OCI-LY7 (cell line): ENCODE measurements at regions not wholly inside any gene's neighbourhood (a gene's known extent, or its start where the extent isn't known, plus 50 kb on each side); places are given as distances from the start of the nearest gene placed in this dataset.

Source experiments
- BruUV-seq: library from RNA; stranded (reverse); fragments of 400-500 nt; replicated peaks from 2 replicates; lab custom pipeline; 2021; lab: Mats Ljungman, UMichigan
- CTCF ChIA-PET: fragments of 300-600 bp; sonication (Branson Sonifier 250); formaldehyde crosslinking; loops from one replicate; lab custom pipeline; 2022; ENCODE audit warnings: antibody characterized with exemption; ENCODE audit not compliant: unreplicated experiment; lab: Charles Lee
- POLR2A ChIA-PET: fragments of 300-600 bp; sonication (Branson Sonifier 250); formaldehyde crosslinking; loops from one replicate; lab custom pipeline; 2022; ENCODE audit warnings: antibody characterized with exemption; lab: Charles Lee
- DNase-seq: peaks from one replicate; pipeline ENCODE4 v3.0.0-alpha.2; 2015; ENCODE audit warnings: low spot score
- H2AFZ ChIP-seq: fragments of 200-600 bp; sonication (generic), shearing (Covaris generic); 2 replicates; pipeline ENCODE4 v1.6.1; 2014; ENCODE audit warnings: mild to moderate bottlenecking, antibody characterized with exemption, low read length, moderate library complexity
- H3K27ac ChIP-seq: fragments of 200-600 bp; sonication (generic); 2 replicates; pipeline ENCODE4 v1.5.1; 2014; ENCODE audit warnings: mixed run types, low read depth, mild to moderate bottlenecking, moderate library complexity, low read length, inconsistent platforms; ENCODE audit not compliant: poor library complexity, severe bottlenecking
- H3K36me3 ChIP-seq: fragments of 200-600 bp; sonication (generic); 2 replicates; pipeline ENCODE4 v1.6.1; 2014; ENCODE audit warnings: mild to moderate bottlenecking, antibody characterized with exemption, low read length, moderate library complexity, mixed read lengths; ENCODE audit not compliant: insufficient read depth
- H3K4me1 ChIP-seq: fragments of 200-600 bp; sonication (generic); 2 replicates; pipeline ENCODE4 v1.5.1; 2014; ENCODE audit warnings: mild to moderate bottlenecking, low read length; ENCODE audit not compliant: insufficient read depth, poor library complexity, severe bottlenecking
- H3K4me2 ChIP-seq: fragments of 200-600 bp; sonication (generic); 2 replicates; pipeline ENCODE4 v1.6.1; 2014; ENCODE audit warnings: mild to moderate bottlenecking, low read length
- H3K4me3 ChIP-seq: fragments of 200-600 bp; sonication (generic); 2 replicates; pipeline ENCODE4 v1.5.1; 2014; ENCODE audit warnings: mild to moderate bottlenecking, low read depth, low read length; ENCODE audit not compliant: poor library complexity, severe bottlenecking
- H3K79me2 ChIP-seq: fragments of 200-600 bp; sonication (generic); 2 replicates; pipeline ENCODE4 v1.6.1; 2016; ENCODE audit warnings: low read depth, mild to moderate bottlenecking, low read length, moderate library complexity, mixed read lengths; ENCODE audit not compliant: insufficient read depth
- H3K9me2 ChIP-seq: fragments of 200-600 bp; sonication (generic); 2 replicates; pipeline ENCODE4 v1.6.1; 2016; ENCODE audit warnings: mild to moderate bottlenecking, low read length, mixed read lengths; ENCODE audit not compliant: insufficient read depth
- H3K9me3 ChIP-seq: fragments of 200-600 bp; sonication (generic); 2 replicates; pipeline ENCODE4 v1.6.1; 2014; ENCODE audit warnings: mild to moderate bottlenecking, mixed run types, low read length, mixed read lengths
- H4K20me1 ChIP-seq: fragments of 200-600 bp; sonication (generic); 2 replicates; pipeline ENCODE4 v1.6.1; 2014; ENCODE audit warnings: mild to moderate bottlenecking, antibody characterized with exemption, low read length, moderate library complexity, mixed read lengths; ENCODE audit not compliant: insufficient read depth
- CTCF ChIP-seq: fragments of 200-600 bp; sonication (generic); conservative IDR thresholded peaks from 2 replicates; pipeline ENCODE4 v1.5.1; 2014; ENCODE audit warnings: mild to moderate bottlenecking, antibody characterized with exemption, low read length, moderate library complexity, mixed read lengths
- EZH2phosphoT487 ChIP-seq: fragments of 200-600 bp; sonication (generic); IDR thresholded peaks from 2 replicates; pipeline ENCODE4 v1.6.1; 2018; ENCODE audit warnings: low read depth, borderline replicate concordance, mild to moderate bottlenecking, mixed run types, antibody characterized with exemption, low read length, moderate library complexity, mixed read lengths
- intact Hi-C: fragments of 100-400 bp; cut with micrococcal nuclease; formaldehyde crosslinking; loops from one replicate; pipeline ENCODE4 v1.10.0; 2022; ENCODE audit not compliant: unreplicated experiment

GRCh38 chr9:88287972-88288371, 100.3 kb upstream of the SPIN1 start:
- H3K27ac ChIP-seq: no peak overlapping the region
- no peak for TF ChIP-seq EZH2phosphoT487
- no peak for TF ChIP-seq CTCF
- intact Hi-C loops: no loop called here
- DNase-seq: no peak
- H3K4me3 ChIP-seq: no peak overlapping the region
- H3K9me2 ChIP-seq: no peaks in the 10 kb centered on the region
- no peaks in the 10 kb centered on the region for H3K36me3 ChIP-seq
- H3K79me2 ChIP-seq: no peaks in the 10 kb centered on the region
- BruUV-seq: no TSS peak
- CTCF ChIA-PET: no interaction called here
- no peak overlapping the region for H3K4me2 ChIP-seq
- no peaks in the 10 kb centered on the region for H3K4me1 ChIP-seq
- H2AFZ ChIP-seq: no peak overlapping the region
- POLR2A ChIA-PET: interaction anchor here (0.6 kb wide), 1 partner anchor 237 kb away, joined by 7 read pairs; no protein-coding TSS in a partner anchor
- no peaks in the 10 kb centered on the region; the same call in 1 of the 2 replicates for H3K9me3 ChIP-seq
- no peaks in the 10 kb centered on the region for H4K20me1 ChIP-seq

- intact Hi-C loops: no loop called here
- Histone ChIP-seq H3K9me3 (no peaks in the 10 kb centered on the region; the same call in 1 of the 2 replicates), H3K4me2 (no peak overlapping the region), H3K79me2 (no peaks in the 10 kb centered on the region), H3K36me3 (no peaks in the 10 kb centered on the region), H4K20me1 (no peaks in the 10 kb centered on the region), H3K27ac (no peak overlapping the region), H3K4me3 (no peak overlapping the region), H3K4me1 (no peaks in the 10 kb centered on the region), H3K9me2 (no peaks in the 10 kb centered on the region), H2AFZ (no peak overlapping the region)
- no peak for TF ChIP-seq EZH2phosphoT487
- TF ChIP-seq CTCF: no peak
- BruUV-seq: no TSS peak
- DNase-seq: no peak
- CTCF ChIA-PET: no interaction called here
- POLR2A ChIA-PET: interaction anchor here (0.6 kb wide), 1 partner anchor 205 kb away, joined by 3 read pairs; no protein-coding TSS in a partner anchor
Observed at GRCh38 chr9:88280816-88281382, 107.3 kb upstream of the SPIN1 start.

DNA sequence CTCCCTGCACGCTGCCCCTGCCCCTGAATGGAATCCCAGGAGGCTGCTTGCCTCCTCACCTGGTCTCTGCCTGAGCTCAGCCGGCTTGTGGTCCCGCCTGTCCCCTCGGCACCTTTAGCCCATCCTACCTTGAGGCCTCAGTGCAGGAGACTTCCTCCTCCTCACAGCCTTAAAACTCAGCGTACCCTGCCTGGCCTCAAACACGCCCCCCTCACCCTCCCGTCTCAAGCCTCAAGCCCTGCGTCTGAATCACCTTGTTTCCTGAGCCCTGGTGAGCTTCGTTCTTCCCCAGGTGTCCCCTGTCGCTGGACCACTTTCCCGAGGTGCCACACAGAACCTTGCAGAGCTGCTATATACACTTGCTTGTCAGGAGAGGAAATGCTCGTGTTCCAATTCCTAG, 110.2 kb upstream of the SPIN1 start:
- no peak overlapping the region for H3K27ac ChIP-seq
- H3K4me1 ChIP-seq: no peaks in the 10 kb centered on the region
- no peak overlapping the region for H3K4me3 ChIP-seq
- no peak for DNase-seq
- CTCF ChIA-PET: no interaction called here
- H3K36me3 ChIP-seq: no peaks in the 10 kb centered on the region
- intact Hi-C loops: no loop called here
- TF ChIP-seq CTCF (no peak), EZH2phosphoT487 (no peak)
- no peaks in the 10 kb centered on the region for H3K79me2 ChIP-seq
- H2AFZ ChIP-seq: no peak overlapping the region
- no TSS peak for BruUV-seq
- H3K9me3 ChIP-seq: no peaks in the 10 kb centered on the region
- H3K9me2 ChIP-seq: no peaks in the 10 kb centered on the region
- H3K4me2 ChIP-seq: no peak overlapping the region
- POLR2A ChIA-PET: interaction anchor here (0.6 kb wide), 1 partner anchor 288 kb away, joined by 3 read pairs; no protein-coding TSS in a partner anchor
- H4K20me1 ChIP-seq: no peaks in the 10 kb centered on the region
